Keratinocyte (primary cell): ENCODE measurements at regions not wholly inside any gene's neighbourhood (a gene's known extent, or its start where the extent isn't known, plus 50 kb on each side); places are given as distances from the start of the nearest gene placed in this dataset.

ENCODE experiments used
- DNase-seq: peaks from one replicate; pipeline ENCODE4 v3.0.0-alpha.2; 2011; ENCODE audit warnings: low read depth, missing footprints, low spot score
- FAIRE-seq: peaks from 2 replicates; lab custom pipeline; 2011; peaks lifted over from hg19 to GRCh38; lab: Jason Lieb, UNC
- H2AFZ ChIP-seq: 2 replicates; pipeline ENCODE4 v1.6.0; 2012; ENCODE audit warnings: low read length, control low read depth, inconsistent platforms; ENCODE audit not compliant: control insufficient read depth
- H3K27ac ChIP-seq: 2 replicates; pipeline ENCODE4 v1.5.1; 2011; ENCODE audit warnings: low read length; ENCODE audit not compliant: control insufficient read depth, insufficient read depth
- H3K27me3 ChIP-seq: 3 replicates; pipeline ENCODE4 v1.6.0; 2011; ENCODE audit warnings: low read length; ENCODE audit not compliant: control insufficient read depth, insufficient read depth; ENCODE audit errors: extremely low read depth
- H3K36me3 ChIP-seq, 2 experiments: 2 replicates in 1 of 2; 3 replicates in 1 of 2; pipeline ENCODE4 v1.5.1; 2011; ENCODE audit warnings: low read length in 2 of 2, mild to moderate bottlenecking in 1 of 2; ENCODE audit not compliant: control insufficient read depth in 2 of 2, insufficient read depth in 2 of 2; ENCODE audit errors: extremely low read depth in 1 of 2
- H3K4me1 ChIP-seq: 3 replicates; pipeline ENCODE4 v1.5.1; 2011; ENCODE audit warnings: low read length; ENCODE audit not compliant: control insufficient read depth, insufficient read depth; ENCODE audit errors: extremely low read depth
- H3K4me2 ChIP-seq: 3 replicates; pipeline ENCODE4 v1.6.0; 2011; ENCODE audit warnings: low read depth, low read length; ENCODE audit not compliant: control insufficient read depth, insufficient read depth; ENCODE audit errors: extremely low read depth
- H3K4me3 ChIP-seq, 3 experiments: fragments of 200-600 bp in 1 of 3; sonication (generic) in 1 of 3; 2 replicates in 2 of 3; 3 replicates in 1 of 3; pipeline ENCODE4 v1.5.1; 2011 to 2016; ENCODE audit warnings: low read length in 3 of 3, mild to moderate bottlenecking in 3 of 3, control low read depth in 2 of 3, inconsistent platforms in 1 of 3, low read depth in 1 of 3, mixed read lengths in 1 of 3, mixed run types in 1 of 3, moderate library complexity in 1 of 3; ENCODE audit not compliant: control insufficient read depth in 2 of 3, insufficient read depth in 2 of 3; ENCODE audit errors: extremely low read depth in 1 of 3
- H3K79me2 ChIP-seq: 2 replicates; pipeline ENCODE4 v1.6.0; 2012; ENCODE audit warnings: low read length; ENCODE audit not compliant: control insufficient read depth, insufficient read depth
- H3K9ac ChIP-seq: 3 replicates; pipeline ENCODE4 v1.6.0; 2011; ENCODE audit warnings: low read length; ENCODE audit not compliant: control insufficient read depth, insufficient read depth; ENCODE audit errors: extremely low read depth
- H3K9me1 ChIP-seq: 3 replicates; pipeline ENCODE4 v1.6.0; 2011; ENCODE audit warnings: low read length; ENCODE audit not compliant: control insufficient read depth, insufficient read depth; ENCODE audit errors: extremely low read depth
- H3K9me3 ChIP-seq: 2 replicates; pipeline ENCODE4 v1.5.1; 2012; ENCODE audit warnings: low read depth, low read length; ENCODE audit not compliant: control insufficient read depth
- H4K20me1 ChIP-seq: 3 replicates; pipeline ENCODE4 v1.6.0; 2011; ENCODE audit warnings: low read length; ENCODE audit not compliant: control insufficient read depth, insufficient read depth; ENCODE audit errors: extremely low read depth
- EZH2 ChIP-seq: IDR thresholded peaks from one replicate; pipeline ENCODE4 v1.6.1; 2012; ENCODE audit warnings: inconsistent platforms, mild to moderate bottlenecking, low read length, moderate library complexity
- dilution Hi-C: fragments of 300-500 bp; cut with MboI; formaldehyde crosslinking; loops from one replicate; pipeline ENCODE4 v1.7.0; 2020; ENCODE audit warnings: low sequenced_read_pairs; ENCODE audit not compliant: extremely low pct_ligation_motif_present
- TF ChIP-seq, protein P1 (sequence below), 3 experiments: IDR thresholded peaks in 1 of 3; conservative IDR thresholded peaks in 1 of 3; optimal IDR thresholded peaks in 1 of 3; 2 replicates in 2 of 3; 3 replicates in 1 of 3; pipeline versions ENCODE3 to v1.5.1; 2011; ENCODE audit warnings: low read length in 3 of 3, mild to moderate bottlenecking in 3 of 3, moderate library complexity in 2 of 3, control low read depth in 1 of 3, inconsistent platforms in 1 of 3; ENCODE audit not compliant: insufficient read depth in 2 of 3; ENCODE audit errors: extremely low read depth in 1 of 3

DNA sequence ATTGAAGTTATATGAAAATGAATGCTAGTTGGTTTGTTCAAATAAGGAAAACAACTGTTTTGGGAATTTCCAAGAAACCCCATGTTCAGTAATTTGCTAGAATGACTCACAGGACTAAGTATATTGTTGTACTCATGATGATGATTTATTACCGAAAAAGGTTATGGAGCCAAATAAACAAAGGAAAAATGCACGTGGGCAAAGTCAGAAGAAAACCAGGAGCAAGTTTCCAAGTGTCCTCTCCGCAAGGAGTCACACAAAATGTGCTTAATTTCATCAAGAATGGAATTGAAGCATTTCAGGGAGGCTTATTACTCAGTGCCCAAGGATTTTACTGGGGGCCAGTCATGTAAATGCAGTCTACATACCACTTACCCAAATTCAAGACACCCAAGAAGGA is 1652.4 kb upstream of the TMEFF2 start:
- DNase-seq (no peak), FAIRE-seq (no peak)
- H3K79me2 ChIP-seq = no peaks in the 10 kb centered on the region
- dilution Hi-C loops = no loop called here
- no peaks in the 10 kb centered on the region for H4K20me1 ChIP-seq
- no peaks in the 10 kb centered on the region for H3K9me3 ChIP-seq
- H3K27ac ChIP-seq = no peak overlapping the region
- H3K9me1 ChIP-seq = no peaks in the 10 kb centered on the region
- H2AFZ ChIP-seq = no peak overlapping the region
- H3K4me3 ChIP-seq = no peak overlapping the region
- no peak for TF ChIP-seq EZH2
- TF ChIP-seq, protein P1, sequence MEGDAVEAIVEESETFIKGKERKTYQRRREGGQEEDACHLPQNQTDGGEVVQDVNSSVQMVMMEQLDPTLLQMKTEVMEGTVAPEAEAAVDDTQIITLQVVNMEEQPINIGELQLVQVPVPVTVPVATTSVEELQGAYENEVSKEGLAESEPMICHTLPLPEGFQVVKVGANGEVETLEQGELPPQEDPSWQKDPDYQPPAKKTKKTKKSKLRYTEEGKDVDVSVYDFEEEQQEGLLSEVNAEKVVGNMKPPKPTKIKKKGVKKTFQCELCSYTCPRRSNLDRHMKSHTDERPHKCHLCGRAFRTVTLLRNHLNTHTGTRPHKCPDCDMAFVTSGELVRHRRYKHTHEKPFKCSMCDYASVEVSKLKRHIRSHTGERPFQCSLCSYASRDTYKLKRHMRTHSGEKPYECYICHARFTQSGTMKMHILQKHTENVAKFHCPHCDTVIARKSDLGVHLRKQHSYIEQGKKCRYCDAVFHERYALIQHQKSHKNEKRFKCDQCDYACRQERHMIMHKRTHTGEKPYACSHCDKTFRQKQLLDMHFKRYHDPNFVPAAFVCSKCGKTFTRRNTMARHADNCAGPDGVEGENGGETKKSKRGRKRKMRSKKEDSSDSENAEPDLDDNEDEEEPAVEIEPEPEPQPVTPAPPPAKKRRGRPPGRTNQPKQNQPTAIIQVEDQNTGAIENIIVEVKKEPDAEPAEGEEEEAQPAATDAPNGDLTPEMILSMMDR (optimal IDR thresholded peaks at IDR 0.05 in 1 of 3, IDR thresholded peaks at IDR 0.05 in 1 of 3, conservative IDR thresholded peaks at IDR 0.05 in 1 of 3; ENCODE audit: extremely low read depth in 1 of 3, insufficient read depth in 2 of 3, low read length in 3 of 3) = no peak
- no peaks in the 10 kb centered on the region for H3K4me1 ChIP-seq
- no peaks in the 10 kb centered on the region for H3K36me3 ChIP-seq
- no peak overlapping the region for H3K9ac ChIP-seq
- no peak overlapping the region for H3K4me2 ChIP-seq
- no peaks in the 10 kb centered on the region for H3K27me3 ChIP-seq

GRCh38 chr2:193845604-193846003 is 1650.9 kb upstream of the TMEFF2 start:
- Histone ChIP-seq H3K4me3 (no peak overlapping the region), H3K4me2 (no peak overlapping the region), H3K9me1 (no peaks in the 10 kb centered on the region), H3K27me3 (no peaks in the 10 kb centered on the region), H3K79me2 (no peaks in the 10 kb centered on the region), H3K36me3 (no peaks in the 10 kb centered on the region), H2AFZ (no peak overlapping the region), H4K20me1 (no peaks in the 10 kb centered on the region), H3K9ac (no peak overlapping the region), H3K9me3 (no peaks in the 10 kb centered on the region), H3K27ac (no peak overlapping the region), H3K4me1 (no peaks in the 10 kb centered on the region)
- DNase-seq = no peak
- no peak for TF ChIP-seq EZH2
- TF ChIP-seq, protein P1 (optimal IDR thresholded peaks at IDR 0.05 in 1 of 3, IDR thresholded peaks at IDR 0.05 in 1 of 3, conservative IDR thresholded peaks at IDR 0.05 in 1 of 3; ENCODE audit: extremely low read depth in 1 of 3, insufficient read depth in 2 of 3, low read length in 3 of 3) = no peak
- dilution Hi-C loops = no loop called here
- no peak for FAIRE-seq
